ENCODE measurements at regions not wholly inside any gene's neighbourhood (a gene's known extent, or its start where the extent isn't known, plus 50 kb on each side); places are given as distances from the start of the nearest gene placed in this dataset.

GRCh38 chr11:123378096-123378495, 52.0 kb upstream of the GRAMD1B start:
- no peak for DNase-seq (ENCODE audit: low read depth in 2 of 2)

- DNase-seq (ENCODE audit: low read depth in 2 of 2) = no peak
Measured at GRCh38 chr11:123377355-123377754, 52.7 kb upstream of the GRAMD1B start.

GRCh38 chr11:123375832-123376231, 54.2 kb upstream of the GRAMD1B start:
- DNase-seq (ENCODE audit: low read depth in 2 of 2) = no peak

GRCh38 chr11:123374622-123374968, 55.5 kb upstream of the GRAMD1B start:
- no peak for DNase-seq (ENCODE audit: low read depth in 2 of 2)

DNA sequence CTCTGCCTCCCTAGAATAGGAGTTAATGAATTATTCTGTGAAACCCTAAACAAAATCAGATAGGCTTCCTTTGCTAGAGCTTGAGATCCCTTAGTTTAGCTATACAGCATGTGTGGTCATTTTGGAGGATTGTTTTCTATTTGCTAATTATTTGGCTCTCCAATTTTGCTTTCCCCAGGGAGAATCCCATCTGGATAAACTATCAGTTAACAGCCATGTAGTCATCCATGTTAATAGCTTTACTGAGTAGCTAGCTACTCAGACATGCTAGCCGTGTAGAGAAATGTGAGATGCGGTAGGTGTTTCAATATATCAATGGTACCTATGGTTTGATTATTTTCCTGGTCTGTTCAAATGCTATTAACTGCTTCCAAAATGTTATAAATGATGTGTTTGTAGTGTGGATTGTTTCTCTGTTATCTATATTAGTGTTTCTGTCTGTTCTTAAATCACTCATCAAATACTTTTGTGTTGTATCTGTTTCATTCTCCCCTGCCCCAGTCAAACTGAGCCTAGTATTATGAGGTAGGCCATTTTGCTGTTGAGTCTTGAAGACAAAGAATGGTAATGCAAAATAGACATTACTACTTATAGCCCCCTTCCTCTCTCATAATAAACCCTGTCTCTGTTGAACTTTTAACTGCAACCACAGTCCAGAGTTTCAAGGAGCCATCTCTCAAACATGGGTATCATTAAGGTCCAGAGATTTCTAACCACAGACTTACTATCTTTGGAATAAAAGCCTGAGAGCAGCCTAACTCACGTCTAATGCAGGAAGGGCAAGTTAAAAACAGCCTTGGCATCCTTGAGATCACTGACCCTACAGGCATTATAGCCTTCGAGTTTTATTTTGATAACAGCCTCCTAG, 56.1 kb upstream of the GRAMD1B start:
- DNase-seq (ENCODE audit: low read depth in 2 of 2) = no peak

DNA sequence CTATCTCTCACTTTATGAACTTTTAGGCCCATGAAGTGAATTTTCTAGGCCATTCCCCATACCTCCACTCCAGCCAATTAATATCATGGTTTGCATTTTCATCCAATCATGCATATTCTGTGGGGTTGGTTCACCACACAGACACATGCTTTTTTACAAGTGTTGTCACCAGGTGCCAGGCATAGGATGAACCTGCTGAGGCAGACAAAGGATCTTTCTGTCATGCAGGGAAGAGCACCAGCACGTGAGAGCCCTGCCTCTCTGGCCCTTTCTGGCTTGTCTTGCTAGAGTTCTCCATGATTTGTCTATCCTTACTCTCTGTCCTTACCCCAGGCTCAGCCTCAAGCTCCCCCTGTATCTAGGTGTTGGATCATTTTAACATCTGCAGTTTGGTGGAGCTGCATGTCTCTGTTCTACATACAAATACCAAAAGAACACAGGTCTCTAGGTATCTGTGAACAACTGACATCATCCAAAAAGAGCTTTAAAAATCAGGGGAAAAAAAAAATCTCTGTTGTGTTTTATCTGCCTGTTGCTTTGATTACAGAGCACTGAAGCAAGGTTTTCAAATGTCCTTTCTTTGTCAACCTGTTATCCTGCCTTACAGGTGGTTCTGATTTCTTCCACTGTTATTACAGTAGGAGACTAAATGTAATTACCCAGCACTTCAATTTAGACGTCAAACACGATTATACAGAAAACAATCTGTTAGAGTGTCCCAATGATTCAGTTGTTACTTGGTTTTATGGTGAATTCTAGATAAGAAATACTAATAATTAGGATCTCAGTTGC, 58.4 kb upstream of the GRAMD1B start:
- no peak for DNase-seq (ENCODE audit: low read depth in 2 of 2)

- no peak for DNase-seq (ENCODE audit: low read depth in 2 of 2)
Measured at GRCh38 chr11:123366924-123367323, 63.1 kb upstream of the GRAMD1B start.

GRCh38 chr11:123365955-123366354, 64.1 kb upstream of the GRAMD1B start:
- DNase-seq (ENCODE audit: low read depth in 2 of 2) = no peak

DNA sequence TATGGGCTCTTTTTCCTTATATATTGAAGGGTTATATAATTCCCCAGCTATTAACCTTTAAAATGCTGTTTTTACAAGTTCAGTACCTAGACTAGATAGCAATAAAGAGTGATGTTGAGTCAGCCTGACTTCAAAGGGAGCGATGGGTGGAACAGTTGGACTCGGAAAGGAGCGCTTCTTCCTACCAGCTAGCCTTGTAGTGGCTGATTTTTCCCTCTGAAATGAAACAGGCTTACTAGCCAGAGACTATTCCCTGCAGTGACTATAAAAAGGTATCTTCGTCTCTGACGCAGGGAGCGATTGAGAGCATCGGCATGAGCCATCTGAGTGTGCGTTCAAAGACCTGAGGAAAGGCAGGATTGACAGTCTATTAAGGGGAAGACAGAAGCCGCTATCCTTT, 66.0 kb upstream of the GRAMD1B start:
- no peak for DNase-seq (ENCODE audit: low read depth in 2 of 2)

DNA sequence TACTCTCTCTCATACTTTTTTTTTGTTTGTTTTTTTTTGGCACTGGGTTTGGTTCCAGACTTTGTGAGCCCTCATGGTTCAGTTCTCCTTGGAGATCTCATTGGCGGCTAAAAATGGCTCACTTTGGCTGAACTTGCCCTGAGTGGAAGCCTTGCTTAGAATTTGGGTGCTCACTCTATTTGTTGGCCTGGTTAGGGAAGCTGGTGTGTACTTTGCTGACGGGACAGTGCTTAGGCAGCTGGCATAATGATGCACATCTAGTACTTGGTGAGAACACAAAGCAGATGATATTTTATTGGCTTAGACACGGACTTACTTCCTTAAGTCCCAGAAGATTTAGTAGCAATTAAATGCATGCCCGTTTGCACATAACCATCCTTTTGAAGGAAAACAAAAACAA, 66.5 kb upstream of the GRAMD1B start:
- DNase-seq (ENCODE audit: low read depth in 2 of 2) = no peak

DNA sequence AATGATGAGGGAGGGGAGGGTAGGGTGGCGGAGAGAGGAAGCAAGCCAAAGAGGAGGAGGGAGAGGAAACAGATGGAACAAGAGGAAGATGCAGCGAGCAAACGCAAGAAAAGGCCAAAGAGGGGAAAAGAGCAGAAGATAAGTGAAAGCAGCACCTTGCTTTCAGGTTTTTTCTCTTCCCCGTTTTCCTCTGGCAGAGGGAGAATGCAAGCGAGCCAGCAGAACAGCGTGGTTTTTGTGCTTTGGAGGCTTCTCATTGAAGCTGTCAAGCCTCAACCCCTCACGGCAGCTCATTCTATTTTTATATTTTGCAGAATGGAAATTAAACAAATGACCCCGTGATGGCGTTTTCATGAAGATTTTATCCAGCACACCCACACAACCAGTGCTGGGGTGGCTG, 67.1 kb upstream of the GRAMD1B start:
- DNase-seq (ENCODE audit: low read depth in 2 of 2) = no peak

DNA sequence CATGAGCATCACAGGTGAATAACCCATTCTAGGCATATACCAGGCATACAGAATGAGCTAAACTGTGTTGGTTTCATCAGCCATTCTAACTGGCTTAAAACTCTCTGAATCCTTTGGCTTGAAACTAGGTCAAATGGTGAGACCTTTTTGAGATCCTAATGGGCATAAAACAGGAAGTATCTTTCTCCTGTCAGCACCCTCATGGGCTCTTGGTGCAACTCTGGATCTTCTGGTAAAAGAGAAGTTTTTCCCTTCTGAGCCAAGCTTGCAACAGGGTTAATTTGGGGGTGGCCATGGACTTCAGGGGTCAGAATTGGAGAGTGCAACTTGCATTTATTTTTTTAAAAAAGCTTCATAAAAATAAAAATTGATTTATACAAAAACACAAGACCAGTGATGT, 67.9 kb upstream of the GRAMD1B start:
- DNase-seq (ENCODE audit: low read depth in 2 of 2) = no peak

GRCh38 chr11:123361110-123361509, 69.0 kb upstream of the GRAMD1B start:
- no peak for DNase-seq (ENCODE audit: low read depth in 2 of 2)

DNA sequence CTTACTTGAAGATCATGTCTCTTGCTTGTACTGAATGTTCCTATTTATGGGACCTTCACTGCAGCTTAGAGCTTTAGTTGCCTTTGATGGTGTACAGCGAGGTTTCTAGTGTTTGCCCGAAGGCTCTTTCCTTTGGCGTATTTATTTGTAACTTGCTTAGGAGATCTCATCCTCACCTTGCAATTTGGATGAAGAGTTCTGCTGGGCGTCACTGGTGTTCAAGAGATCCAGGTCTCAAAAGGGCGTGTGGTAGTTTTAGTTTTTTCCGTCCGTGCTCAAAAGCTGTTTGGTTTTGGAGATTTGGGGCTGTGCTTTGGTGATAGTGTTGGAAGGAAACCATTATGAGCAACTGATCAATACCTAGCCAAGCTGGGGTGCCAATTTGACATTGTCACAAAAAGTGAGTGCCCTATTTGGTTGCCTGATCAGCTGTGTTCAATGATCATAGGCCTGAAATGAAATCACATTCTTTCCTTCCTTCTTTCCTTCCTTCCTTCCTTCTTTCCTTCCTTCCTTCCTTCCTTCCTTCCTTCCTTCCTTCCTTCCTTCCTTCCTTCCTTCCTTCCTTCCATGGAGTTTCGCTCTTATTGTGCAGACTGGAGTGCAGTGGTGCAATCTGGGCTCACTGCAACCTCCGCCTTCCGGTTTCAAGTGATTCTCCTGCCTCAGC, 69.7 kb upstream of the GRAMD1B start:
- no peak for DNase-seq (ENCODE audit: low read depth in 2 of 2)

DNA sequence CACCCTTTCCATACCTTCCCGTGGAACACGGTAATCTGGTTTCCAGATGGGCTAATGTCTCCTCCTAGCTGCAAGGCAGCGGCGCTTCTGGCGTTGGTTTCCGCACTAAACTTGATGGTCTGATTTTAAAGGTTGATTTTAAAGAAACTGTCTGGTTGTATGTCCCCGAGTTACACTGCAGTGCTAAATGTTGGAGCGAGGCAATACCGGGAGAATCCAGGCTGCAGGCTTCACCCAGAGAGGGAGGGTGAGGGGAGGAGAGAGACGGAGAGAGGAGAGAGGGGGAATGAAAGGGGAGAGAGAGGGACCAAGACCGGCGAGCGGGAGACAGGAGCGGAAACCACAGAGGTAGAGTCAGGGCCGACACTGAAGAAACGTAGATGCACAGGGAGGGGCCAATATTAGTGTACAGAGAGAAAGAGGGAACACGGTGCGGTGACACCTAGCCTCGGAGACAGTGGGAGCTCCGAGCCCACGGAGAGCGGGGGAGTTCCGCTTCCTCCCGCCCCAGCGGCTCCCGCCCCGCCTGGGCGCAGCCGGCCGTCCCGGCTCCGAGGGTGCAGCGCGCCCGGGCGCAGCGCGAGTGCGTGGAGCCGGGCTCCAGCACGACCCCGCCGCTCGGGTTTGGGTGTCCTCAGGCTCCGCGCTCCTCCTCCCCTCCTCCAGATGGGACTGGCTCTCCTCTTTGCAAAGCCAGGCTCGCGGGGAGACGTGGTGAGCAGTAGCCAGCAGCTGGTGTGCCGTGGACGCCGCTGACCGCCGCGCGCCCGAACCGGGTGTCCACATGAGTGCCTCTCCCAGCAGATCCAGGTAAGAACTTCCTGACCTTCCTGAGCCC, 71.9 kb upstream of the GRAMD1B start:
- DNase-seq (ENCODE audit: low read depth in 2 of 2) = no peak

DNA sequence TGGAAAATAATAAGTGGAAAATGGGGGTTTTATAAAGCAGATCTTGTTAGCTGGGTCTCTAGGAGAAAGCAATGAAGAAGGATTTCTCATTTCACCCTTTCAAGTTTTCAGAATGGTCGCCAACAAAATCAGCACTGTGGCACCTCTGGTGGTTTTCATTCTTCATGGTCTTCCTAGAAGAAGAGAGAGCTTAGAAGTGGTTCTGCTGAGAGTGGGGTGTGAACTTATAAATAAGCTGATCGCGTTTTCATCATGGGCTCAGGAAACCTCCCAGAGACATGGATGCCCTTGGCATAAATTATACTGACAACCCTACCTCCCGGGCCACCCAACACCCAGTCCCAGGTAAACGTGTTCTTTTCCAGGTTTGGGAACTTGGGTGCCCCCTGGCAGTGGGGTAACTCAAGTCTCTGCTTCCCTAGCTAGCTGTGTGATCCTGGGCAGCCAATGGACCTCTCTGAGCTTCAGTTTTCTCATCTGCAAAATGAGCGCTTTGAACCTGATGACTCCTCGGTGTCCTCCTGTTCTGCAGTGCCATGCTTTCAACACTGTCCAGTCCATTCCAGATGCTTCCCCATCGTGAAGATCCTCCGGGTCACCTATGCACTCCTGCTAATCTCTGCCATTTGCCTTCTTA, 72.6 kb upstream of the GRAMD1B start:
- DNase-seq (ENCODE audit: low read depth in 2 of 2) = no peak

DNA sequence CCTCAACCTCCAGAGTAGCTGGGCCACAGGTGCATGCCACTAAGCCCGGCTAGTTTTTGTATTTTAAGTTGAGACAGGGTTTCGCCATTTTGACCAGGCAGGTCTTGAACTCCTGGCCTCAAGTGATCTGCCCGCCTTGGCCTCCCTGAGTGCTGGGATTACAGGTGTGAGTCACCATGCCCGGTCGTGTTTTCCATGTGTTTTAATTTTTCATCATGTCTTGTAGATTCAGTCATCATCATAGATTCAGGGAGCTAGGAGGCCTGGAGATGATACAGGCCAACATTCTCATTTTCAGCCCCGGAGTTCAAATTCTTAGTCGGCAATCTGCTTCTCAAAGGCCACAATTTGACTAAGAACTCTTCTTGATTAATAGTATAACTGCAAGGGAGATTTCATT, 73.5 kb upstream of the GRAMD1B start:
- no peak for DNase-seq (ENCODE audit: low read depth in 2 of 2)

GRCh38 chr11:123354371-123354975, 75.6 kb upstream of the GRAMD1B start:
- DNase-seq (ENCODE audit: low read depth in 2 of 2) = no peak

DNA sequence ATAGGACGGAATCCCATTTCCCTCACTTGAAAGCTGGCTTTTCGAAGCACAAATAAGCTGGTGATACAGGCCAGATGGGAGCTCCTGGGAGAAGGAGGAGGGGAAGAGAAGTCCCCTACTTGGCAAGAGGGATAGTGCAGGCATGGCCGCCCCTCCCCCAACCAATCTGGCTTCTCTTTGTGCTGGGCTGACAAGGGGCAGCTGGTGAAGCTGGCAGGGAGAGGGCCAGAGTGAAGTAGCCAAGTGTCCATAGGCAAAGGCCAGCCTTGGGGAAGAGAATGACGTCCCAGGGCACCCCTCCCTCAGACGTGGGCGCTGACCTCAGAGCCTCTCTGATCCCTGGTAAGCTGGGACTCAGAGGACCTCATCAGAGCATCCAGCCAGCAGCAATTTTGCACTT, 78.7 kb upstream of the GRAMD1B start:
- DNase-seq (ENCODE audit: low read depth in 2 of 2) = no peak

DNA sequence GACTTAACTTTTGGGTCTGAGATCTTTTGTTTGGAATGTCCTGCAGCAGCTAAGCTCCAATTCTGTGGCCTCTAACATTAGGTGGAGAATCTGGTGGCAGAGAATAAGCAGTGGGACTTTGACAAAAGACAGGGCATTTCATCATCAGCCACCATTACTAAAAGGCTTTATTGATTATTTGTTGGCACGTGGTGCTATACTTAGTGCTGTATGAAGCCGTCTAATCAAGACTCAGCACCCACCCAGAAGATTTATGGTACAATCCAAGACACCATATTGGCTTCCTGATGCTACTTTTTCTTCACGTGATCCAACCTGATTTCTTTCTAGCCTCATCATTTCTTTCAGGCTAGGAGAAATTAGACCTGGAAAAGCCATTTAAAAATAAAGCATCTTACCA, 80.7 kb upstream of the GRAMD1B start:
- no peak for DNase-seq (ENCODE audit: low read depth in 2 of 2)

DNA sequence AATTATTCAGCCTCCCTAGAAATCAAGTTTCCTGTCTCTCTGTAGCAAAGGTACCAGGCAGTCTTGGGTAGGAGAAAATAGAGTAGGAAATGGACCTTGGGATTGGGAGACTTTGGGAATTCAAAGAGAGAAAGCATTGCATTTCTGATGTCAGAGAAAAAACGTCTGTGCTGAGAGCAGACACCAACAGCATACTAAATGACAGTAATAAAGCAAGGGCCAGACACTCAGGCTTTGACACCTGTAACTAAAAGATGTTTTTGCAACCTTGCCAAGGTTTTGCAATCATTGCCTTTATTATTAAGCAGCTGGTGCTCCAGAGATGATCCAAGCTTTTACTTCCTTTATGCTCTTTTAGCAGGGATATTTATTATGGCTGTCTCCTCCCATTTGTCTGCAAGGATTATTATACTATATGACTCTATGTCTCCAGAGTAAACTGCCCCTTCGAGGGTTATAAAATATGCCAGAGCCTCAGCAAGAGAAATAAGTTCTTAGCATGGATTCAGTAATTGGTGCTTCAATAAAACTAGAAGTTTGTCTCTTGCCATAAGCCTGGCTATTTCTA, 85.2 kb upstream of the GRAMD1B start:
- no peak for DNase-seq (ENCODE audit: low read depth in 2 of 2)
